ENCODE measurements at regions not wholly inside any gene's neighbourhood (a gene's known extent, or its start where the extent isn't known, plus 50 kb on each side); places are given as distances from the start of the nearest gene placed in this dataset.
"Not testable (repeated sequence)": the region's sequence is repeated elsewhere in the genome, so short reads cannot be mapped to it uniquely, and the experiment has no call there.

DNA sequence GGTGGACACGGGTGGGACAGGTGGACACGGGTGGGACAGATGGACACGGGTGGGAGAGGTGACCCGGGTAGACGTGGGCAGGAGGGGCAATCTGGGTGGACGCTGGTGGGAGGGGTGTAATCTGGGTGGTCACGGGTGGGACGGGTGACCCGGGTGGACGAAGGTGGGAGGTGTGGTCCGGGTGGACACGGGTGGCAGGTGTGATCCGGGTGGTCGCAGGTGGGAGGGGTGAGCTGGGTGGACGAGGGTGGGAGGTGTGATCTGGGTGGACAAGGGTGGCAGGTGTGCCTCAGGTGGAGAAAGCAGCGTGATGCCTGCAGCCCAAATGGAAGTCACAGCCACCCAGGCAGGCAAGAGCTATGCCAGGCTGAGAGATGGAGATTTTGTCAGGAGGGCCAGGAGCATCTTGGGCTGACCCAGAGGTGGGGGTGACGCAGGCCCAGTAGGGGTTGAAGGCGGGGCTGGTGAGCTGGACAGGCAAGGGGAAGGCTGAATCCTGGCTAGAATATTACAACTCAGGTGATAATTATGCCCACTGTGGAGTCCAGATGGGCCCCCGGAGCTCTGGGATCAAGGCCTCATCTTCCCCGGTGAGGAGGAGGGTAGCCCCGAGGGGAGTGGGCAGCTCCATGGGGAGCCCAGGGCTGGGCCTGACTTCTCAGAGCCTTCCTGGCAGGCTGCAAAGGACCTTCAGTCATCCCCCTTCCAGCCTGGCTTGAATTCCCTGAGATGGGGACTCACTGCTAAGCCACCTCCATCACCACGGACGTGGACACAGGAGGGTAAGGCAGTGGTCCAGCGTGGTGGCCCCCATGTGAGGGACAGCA, 100.0 kb downstream of the ADRA2C start:
- DNase-seq (ENCODE audit: low read depth, low spot score) = no peak

DNA sequence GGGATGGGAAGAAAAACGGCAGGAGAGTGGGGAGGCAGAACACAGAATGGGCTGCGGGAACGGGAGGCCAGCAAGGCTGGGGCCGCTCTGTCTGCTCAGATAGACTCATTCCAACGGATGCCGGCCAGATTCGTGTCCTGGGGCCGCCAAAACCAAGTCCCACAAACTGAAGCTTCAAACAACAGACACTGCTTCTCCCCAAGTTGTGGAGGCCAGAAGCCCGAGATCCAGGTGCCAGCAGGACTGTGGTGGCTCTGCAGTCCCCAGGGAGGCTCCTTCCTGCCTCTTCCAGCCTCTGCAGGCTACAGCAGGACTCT, 100.6 kb downstream of the ADRA2C start:
- no peak for DNase-seq (ENCODE audit: low read depth, low spot score)

DNA sequence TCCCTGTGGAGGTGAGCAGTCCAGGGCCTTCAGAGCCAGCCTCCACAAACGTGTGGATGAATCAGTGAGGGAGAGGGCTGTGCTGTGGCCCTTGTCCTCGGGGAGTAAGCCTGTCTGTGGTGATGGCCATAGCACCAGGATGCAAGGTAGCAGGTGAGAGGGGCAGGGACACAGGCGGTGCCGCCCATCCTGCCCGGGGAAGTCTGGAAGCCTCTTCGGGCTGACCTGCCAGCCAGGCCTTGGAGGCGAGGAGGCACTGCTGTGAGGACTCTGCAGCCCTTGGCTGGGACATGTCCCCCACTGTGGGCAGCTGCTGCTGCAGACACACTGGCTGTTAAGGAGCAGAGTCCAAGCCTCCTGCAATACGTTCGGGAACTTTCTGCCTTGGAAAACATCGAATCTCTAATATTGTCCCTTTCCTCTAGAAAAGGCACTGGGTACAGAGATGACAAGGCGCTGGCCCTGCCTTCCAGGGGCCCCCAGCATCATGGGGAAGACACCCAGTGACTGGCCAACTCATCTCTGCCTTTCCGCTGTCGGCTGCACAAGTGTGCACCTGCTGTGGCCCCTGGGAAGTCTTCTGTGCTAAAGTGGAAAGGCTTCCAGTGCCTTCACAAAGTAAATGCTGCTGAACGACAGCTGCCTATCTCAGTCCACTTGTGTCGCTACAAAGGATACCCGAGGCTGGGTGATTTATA, 101.4 kb downstream of the ADRA2C start:
- DNase-seq (ENCODE audit: low read depth, low spot score) = no peak

DNA sequence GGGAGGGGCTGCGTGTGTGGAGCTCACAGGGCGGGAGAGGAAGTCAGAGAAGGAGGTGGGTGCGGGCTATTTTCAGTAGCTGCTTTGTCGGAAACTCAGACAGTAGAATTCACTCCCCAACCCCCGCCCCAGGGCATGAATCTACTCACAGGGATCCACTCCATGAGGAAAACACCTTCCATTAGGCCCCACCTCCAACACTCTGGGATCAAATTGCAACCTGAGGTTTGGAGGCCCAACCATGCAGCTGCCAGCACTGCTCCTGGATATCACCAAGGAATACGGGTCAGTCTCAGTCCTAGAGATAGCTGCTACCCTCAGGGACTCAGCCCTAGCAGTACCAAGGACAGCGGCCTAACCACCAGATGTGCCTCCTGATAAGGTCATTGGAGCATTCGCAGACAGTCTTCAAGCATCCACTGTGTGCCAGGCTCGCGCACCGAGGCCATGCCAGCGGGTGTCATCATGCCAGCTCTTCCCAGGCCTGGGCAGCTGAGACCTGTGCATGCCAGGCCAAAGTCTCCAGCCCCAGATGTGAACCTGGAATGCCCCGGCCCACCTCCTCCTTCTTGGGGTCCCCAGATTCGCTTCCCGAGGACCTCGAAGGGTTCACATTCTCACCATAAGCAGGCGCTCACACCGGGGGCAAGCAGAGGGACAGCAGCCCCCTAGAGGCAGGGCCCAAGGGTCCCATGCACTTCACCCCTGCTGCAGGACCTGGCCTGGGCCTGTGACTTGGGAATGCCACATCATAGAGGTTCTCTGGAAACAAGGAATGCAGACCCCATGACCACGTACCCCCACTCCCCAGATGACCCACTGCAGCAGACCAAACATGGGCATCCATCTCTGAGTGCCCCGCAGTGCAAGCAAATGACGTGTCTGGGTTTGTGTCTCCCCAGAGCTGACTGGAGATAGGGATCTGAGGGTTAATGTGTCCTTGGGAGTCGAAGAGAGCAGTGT, 102.3 kb downstream of the ADRA2C start:
- no peak for DNase-seq (ENCODE audit: low read depth, low spot score)

DNA sequence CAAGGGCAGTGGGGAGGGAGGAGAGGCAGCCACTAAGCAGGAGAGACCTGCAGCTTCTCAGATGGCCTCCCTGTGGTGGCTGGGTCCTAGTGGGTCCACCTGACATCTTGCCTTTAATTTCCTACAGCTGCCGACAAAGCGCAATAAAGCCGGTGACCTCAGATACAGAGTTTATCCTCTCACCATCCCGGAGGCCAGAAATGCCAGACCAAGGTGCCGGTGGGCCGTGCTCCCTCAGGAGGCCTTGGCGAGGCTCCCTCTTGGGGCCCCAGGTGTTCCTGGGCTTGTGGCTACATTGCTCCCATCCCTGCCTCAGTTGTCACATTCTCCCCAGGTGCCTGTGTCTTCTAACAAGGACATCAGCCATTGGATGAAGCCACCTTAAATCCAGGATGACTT, 103.0 kb downstream of the ADRA2C start:
- no peak for DNase-seq (ENCODE audit: low read depth, low spot score)

DNA sequence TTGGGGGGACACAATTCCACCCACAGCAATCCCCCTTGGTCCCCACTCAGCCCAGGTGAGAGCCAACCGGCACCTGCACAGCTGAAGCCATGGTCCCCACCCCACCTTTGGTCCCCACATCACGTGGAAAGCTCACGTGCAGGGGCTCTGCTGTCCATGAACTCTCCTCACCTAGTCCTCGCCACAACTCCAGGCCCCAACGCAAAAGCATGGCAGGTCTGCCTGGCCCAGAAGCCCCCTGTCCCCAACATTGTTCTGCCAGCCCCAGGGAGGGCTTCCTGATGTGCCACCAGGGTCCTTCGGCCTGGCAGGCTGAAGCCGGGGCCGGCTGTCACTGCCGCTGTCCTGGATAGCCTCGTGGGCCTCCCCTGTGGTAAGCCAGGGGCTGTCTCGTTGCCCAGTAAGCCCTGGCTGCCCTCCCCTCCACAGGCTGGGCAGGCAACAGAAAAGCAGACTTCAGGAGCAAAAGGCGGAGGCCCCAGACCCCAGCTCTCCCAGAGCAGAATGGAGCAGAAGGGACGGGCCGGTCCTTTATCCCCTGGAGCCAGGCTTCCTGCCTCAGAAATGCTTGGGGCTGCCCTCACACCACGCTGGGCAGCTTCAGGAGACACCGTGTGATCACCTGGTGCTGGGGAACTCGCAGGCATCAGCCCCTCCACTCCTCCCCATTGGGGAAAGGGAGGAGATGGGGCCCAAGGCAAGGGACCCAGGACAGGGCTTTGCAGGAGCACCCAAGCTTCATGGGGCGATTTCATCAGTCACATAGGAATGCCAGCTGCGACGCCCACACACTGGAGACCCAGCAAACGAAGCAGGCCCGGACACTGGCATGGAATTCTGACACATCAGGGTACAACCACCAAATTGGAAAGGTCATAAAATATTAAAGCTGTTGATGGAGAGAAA, 103.7 kb downstream of the ADRA2C start:
- no peak for DNase-seq (ENCODE audit: low read depth, low spot score)

DNA sequence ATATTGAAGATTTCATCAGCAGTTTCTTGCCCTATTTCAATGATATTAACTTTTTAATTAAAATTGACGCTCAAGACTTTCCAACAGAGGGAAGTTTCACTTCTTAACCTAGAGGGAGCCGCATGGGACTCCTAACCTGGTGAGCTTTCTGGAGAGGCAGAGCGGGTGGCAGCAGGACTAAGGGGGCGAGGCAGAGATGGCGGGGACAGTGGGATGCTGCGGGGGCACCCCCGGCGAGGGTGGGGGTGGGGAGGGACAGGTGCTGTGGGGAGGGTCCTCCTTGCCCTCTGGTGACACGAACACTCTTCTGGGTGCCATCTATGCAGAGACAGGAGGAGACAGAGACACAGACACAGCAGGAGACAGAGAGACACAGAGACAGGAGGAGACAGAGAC, 104.4 kb downstream of the ADRA2C start:
- DNase-seq (ENCODE audit: low read depth, low spot score) = no peak

DNA sequence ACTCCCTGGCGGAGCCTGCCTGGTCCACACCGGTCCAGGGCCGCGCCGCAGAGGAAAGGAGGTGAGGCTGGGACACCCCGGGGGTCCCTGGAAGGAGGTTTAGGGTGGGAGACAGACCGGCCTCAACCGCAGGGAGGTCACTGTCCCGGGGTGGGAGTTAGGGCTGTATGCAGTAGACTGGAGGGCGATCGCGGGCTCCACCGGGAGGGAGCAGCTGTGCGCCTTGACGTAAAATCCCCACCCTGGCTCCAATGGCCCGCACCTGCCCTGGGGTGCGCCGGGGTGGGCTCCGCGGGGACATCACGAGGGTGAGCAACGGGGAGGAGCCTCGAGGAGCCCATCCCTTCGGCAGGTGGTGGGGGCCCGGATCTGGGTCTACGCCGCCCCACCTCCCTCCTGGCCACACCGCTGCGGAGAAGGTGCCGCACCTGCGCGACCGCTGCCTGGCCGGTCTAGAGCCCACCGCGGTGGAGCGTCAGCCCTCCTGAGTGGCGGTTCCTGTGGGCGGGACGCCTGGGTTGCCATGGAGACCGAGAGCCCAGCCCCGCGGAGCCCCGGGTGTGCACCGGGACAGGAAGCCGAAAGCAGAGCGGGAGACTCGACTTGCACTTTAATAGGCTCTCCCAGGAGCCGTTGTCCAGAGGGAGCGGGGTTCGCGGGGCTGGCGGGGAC, 105.1 kb downstream of the ADRA2C start:
- DNase-seq (ENCODE audit: low read depth, low spot score) = no peak

DNA sequence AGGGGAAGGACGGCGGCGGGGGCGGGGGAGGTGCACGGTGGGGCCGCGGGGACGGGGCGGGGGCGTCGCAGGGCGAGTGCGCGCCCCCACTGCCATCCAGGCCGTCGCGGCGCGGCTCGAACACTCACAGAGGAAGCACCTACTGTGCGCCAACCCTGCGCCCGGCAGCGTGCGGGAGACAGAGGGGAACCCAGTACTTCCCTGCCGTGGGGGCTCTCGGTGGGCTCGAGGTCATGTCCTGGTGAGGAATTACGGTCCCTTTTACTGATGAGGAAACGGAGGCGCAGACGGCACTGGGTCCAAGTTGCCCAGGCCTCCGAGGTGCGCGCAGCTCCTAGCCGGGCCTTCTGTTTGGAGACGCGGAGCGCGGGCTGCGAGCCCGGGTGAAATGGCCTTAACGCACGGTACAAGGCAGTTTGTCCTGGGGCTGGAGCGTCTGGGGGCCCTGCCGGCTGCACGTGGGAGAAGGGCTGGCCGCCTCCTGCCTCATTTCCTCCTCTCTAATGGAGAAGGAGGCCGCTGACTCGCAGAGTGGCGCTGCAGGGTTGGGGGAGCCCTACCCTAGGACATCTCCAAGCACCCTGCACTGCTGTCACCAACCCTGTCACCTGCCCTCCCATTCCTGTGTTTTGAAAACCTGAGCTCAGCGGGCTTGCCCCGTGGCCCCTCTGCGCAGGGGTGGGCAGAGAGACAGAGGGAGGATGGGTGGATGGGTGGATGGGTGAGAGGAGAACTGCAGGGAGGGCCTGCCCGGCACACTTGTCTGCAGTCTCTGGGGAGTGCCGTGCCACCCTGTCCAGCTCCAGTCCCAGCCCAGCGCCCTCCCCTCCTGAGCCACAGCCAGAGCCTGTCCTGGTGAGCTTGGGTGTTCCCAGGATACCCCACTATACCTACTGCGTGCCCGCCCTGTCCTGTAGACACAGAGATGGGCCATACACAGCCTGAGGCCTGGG, 106.0 kb downstream of the ADRA2C start:
- no peak for DNase-seq (ENCODE audit: low read depth, low spot score)

DNA sequence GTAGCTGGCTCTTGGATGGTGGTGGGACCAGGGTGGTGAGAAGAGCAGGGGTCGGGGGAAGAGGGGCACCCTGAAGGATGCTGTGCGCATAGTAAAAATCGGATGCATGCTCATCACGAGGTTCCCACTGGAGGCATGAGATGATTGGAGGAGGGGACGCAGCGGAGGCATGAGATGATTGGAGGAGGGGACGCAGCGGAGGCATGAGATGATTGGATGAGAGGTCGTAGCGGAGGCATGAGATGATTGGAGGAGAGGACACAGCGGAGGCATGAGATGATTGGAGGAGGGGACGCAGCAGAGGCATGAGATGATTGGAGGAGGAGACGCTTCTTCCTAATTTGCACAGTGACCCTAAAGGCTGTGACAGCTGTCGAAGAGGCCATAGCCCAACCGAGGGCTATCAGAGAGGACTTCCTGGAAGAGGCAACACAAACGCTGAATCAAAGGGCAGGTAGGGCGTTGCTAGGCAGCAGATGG, 106.7 kb downstream of the ADRA2C start:
- no peak for DNase-seq (ENCODE audit: low read depth, low spot score)

DNA sequence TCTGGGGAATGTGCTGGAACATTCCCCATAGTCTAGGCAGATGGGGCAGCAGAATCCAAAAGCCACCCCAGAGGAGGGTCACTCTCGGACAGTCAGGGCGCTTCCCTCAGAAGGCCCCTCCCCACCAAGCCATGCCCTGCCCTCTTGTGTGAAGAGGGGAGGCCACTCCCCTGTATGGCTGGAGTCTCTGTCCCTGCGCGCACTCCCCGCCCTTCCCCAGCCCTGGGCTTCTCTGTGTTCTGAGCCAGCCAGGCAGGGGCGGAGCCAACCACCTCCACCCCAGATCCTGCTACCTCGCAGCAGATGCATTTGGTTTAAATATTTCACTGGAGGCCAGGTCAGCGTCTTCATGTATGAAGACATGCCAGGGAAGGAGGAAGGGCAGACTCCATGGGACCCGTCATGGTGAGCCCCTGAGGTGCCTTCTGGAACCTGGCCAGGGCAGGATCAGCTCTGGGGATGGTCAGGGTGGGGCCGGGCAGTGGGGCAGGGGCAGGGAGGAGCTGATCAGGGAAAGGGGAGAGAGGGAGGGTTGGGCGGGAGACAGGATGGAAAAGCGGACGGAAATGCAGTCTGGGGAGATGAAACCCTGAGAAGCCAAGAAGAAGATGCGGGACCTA, 107.3 kb downstream of the ADRA2C start:
- no peak for DNase-seq (ENCODE audit: low read depth, low spot score)

DNA sequence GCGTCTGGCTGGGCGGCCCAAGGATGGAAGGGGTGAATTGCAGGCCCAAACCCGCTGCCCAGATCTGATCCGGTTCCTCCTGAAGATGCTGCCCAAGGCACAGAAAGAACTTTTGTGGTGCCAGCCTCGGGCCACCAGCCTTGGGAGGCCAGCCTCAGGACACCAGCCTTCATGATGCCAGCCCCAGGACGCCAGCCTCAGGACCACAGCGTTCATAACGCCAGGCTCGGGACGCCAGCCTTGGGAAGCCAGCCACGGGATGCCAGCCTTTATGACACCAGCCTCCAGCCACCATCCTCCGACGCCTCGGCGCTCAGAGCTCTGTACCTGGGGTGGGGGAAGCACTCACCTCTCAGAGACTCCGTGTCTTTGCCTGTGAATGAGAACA, 107.8 kb downstream of the ADRA2C start:
- DNase-seq (ENCODE audit: low read depth, low spot score) = no peak

DNA sequence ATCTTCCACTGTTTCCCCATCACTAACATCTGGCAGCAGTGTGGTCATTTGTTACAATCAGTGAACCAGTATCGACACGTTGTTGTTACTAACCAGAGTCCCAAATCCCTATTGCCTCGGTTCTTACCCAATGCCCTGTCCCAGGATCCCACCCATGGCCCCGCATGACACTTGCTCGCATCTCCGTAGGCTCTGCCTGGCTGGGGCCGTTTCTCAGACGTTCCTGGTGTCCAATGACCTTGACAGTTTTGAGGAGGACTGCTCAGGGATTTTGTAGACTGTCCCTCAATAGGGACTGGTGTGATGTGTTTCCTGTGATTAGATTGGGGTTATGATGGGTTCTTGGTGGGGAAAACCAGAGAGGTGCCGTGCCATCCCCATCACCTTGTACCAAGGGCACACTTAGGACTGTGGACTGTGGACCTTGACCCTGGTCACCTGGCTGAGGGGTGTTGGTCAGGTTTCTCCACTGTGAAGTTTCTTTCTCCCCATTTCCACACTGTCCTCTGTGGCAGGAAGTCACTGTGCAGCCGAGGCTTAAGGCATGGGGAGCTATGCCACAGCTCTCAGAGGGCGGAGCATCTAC, 108.4 kb downstream of the ADRA2C start:
- DNase-seq (ENCODE audit: low read depth, low spot score) = no peak

DNA sequence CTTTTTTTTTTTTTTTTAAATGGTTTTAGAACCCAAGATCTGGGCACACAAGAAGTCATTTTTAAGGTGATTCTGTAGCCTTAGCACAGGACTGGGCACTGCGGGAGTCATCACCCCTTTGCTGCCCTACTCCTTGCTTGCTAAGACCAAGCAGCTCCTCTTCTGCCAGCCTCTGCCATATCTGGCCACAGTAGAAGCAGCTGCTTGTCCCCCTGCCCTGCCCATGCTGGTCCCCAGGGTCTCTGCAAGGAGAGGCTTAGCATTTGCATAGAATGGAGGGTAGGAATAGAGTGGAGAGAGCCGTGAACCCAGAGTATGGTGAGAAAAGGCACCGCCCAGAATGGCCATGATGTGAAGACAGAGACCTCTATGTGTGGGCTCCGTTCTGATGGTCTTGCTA, 109.3 kb downstream of the ADRA2C start:
- no peak for DNase-seq (ENCODE audit: low read depth, low spot score)

DNA sequence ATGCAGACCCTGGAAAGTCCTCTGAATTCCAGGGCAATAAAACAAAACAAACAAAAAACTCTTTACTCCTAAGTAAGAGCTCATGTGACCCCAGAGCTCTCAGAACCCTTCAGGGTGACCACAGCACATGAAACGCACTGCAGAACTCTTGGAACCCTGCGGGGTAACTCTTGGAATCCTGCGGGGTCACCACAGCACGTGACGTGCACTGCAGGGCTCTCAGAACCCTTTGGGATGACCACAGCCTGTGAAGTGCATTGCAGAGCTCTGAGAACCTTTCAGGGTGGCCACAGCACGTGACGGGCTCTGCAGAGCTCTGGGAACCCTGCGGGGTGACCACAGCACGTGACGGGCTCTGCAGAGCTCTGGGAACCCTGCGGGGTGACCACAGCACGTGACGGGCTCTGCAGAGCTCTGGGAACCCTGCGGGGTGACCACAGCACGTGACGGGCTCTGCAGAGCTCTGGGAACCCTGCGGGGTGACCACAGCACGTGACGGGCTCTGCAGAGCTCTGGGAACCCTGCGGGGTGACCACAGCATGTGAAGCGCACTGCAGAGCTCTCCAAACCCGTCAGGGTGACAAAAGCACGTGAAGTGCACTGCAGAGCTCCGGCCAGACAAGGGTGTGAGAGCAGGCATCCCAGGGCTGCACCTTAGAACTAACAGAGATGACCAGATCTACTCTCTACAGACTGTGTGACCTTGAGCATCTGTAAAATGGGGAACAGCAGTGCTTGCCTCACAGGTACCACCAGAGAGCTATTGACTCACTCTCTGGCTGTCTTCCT, 110.1 kb downstream of the ADRA2C start:
- DNase-seq (ENCODE audit: low read depth, low spot score) = not testable (repeated sequence)

DNA sequence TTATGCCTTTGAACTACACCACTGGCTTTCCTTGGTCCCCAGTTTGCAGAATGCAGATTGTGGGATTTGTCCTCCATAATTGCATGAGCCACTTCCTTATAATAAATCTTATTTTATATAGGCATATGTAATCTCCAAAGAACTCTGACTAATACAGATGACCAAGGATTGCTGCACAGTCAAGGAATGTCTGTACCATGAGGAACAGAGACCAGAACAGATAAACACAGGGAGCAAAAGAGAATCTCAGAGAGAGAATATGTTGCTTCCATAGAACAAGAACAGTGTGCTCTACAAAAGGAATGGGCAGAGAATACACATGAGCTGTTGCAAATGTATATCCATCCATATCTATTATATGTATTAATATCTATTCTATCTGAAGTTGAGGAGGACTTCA, 111.1 kb downstream of the ADRA2C start:
- DNase-seq (ENCODE audit: low read depth, low spot score) = no peak

DNA sequence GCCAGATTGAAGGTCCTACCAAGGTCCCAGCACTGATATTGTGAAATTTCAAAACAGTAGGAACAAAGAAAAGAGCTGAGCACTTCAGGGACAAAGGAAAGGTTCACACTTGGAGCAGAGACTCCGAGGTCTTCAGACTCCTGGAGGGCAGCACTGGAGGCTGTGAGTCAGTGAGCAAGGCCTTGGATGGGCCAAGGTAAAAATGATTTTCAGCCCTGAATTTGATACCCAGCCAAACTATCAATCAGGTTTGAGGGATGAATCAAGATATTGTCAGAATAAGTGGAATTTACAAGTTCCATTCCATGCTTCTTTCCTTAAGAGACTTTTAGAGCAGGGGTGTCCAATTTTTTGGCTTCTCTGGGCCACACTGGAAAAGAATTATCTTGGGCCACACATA, 111.7 kb downstream of the ADRA2C start:
- no peak for DNase-seq (ENCODE audit: low read depth, low spot score)

DNA sequence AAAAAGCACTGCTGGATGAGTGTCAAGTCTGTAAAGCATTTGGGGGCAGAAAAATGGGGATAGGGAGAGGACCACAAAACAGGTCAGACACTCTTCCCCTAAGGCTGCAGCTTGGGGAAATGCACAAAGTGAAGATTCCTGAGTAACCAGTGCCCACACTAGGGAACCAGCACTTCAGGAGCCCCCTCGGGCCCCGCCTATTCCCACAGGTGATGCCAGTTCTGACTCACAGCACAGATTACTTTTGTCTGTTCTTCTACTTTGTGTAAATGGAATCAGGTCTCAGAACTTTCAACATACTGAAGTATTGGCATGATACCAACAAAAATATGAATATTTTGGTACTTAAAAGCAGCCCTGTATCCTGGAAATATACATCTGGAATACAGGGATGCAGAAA, 112.5 kb downstream of the ADRA2C start:
- DNase-seq (ENCODE audit: low read depth, low spot score) = no peak
